Thyroid gland (tissue), 4 donors: ENCODE measurements at regions not wholly inside any gene's neighbourhood (a gene's known extent, or its start where the extent isn't known, plus 50 kb on each side); places are given as distances from the start of the nearest gene placed in this dataset.

ENCODE experiments used
- POLR2A ChIP-seq, 2 donors: fragments of 450-650 bp; IDR thresholded peaks; one replicate each; pipeline ENCODE4 v1.6.1; 2017; ENCODE audit warnings: antibody characterized with exemption in 2 of 2, mild to moderate bottlenecking in 2 of 2, moderate library complexity in 1 of 2
- TF ChIP-seq, protein P1 (sequence below), 6 experiments: fragments of 200-600 bp in 3 of 6; fragments of 450-650 bp in 3 of 6; sonication (generic) in 3 of 6; IDR thresholded peaks; one replicate each; pipeline ENCODE4 v1.5.1; 2016 to 2019; ENCODE audit warnings: antibody characterized with exemption in 6 of 6, mild to moderate bottlenecking in 2 of 6, inconsistent platforms in 1 of 6, moderate library complexity in 1 of 6

DNA sequence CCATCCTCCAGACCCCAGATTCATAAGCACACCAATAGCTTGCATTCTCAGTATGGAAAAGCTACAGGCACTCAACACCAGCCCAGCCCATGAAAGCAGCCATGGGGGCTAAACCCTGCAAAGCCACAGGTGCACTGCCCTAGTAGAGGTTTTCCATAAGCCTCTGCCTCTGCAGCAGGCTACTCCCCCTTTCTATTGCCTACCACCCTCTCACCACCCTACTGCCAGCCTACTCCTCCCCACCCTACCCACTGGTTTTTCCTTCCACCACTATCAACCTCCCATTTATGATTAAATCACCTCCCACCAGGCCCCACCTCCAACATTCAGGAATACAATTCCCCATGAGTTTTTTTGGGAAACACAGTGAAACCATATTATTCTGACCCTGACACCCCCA lies 96.4 kb upstream of the TEKT4 start:
- TF ChIP-seq, protein P1, sequence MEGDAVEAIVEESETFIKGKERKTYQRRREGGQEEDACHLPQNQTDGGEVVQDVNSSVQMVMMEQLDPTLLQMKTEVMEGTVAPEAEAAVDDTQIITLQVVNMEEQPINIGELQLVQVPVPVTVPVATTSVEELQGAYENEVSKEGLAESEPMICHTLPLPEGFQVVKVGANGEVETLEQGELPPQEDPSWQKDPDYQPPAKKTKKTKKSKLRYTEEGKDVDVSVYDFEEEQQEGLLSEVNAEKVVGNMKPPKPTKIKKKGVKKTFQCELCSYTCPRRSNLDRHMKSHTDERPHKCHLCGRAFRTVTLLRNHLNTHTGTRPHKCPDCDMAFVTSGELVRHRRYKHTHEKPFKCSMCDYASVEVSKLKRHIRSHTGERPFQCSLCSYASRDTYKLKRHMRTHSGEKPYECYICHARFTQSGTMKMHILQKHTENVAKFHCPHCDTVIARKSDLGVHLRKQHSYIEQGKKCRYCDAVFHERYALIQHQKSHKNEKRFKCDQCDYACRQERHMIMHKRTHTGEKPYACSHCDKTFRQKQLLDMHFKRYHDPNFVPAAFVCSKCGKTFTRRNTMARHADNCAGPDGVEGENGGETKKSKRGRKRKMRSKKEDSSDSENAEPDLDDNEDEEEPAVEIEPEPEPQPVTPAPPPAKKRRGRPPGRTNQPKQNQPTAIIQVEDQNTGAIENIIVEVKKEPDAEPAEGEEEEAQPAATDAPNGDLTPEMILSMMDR (IDR thresholded peaks at IDR 0.05) = no peak
- no peak for TF ChIP-seq POLR2A (IDR thresholded peaks at IDR 0.05)
